ENCODE measurements at regions not wholly inside any gene's neighbourhood (a gene's known extent, or its start where the extent isn't known, plus 50 kb on each side); places are given as distances from the start of the nearest gene placed in this dataset.

DNA sequence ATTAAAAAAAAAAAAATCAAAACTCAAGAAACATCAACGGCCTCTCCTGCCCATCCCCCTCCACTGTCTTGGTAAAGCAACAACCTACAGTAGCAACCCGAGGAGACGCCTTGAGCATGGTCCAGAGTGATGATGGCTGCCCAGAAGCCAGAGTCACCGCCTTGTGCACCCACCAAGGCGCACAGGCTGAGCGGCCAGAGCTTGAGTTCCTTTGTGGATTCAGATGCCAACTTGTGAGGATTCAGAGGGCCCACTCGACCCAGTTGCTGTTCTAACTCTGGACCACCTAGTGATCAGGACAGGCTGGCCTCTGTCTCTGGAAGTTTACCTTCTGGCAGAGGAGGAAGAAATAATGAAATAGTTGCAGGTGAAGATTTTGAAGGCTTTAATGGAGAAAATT is 105.0 kb downstream of the PDCL3 start:
- H3K36me3 Mint-ChIP-seq (ENCODE audit: low read depth) = no peaks in the 10 kb centered on the region
- no peaks in the 10 kb centered on the region for H3K9me3 Mint-ChIP-seq (ENCODE audit: low read depth)
- no peak for DNase-seq (ENCODE audit: low spot score)
- no peak overlapping the region for H3K4me3 Mint-ChIP-seq (ENCODE audit: unreplicated experiment)
- peaks cover 18% of the 10 kb centered on the region for H3K27me3 Mint-ChIP-seq (ENCODE audit: low read depth)
- H3K4me1 Mint-ChIP-seq (ENCODE audit: low read depth) = no peaks in the 10 kb centered on the region
- H3K27ac Mint-ChIP-seq (ENCODE audit: unreplicated experiment) = no peak overlapping the region
- TF ChIP-seq, protein P1, sequence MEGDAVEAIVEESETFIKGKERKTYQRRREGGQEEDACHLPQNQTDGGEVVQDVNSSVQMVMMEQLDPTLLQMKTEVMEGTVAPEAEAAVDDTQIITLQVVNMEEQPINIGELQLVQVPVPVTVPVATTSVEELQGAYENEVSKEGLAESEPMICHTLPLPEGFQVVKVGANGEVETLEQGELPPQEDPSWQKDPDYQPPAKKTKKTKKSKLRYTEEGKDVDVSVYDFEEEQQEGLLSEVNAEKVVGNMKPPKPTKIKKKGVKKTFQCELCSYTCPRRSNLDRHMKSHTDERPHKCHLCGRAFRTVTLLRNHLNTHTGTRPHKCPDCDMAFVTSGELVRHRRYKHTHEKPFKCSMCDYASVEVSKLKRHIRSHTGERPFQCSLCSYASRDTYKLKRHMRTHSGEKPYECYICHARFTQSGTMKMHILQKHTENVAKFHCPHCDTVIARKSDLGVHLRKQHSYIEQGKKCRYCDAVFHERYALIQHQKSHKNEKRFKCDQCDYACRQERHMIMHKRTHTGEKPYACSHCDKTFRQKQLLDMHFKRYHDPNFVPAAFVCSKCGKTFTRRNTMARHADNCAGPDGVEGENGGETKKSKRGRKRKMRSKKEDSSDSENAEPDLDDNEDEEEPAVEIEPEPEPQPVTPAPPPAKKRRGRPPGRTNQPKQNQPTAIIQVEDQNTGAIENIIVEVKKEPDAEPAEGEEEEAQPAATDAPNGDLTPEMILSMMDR (IDR thresholded peaks at IDR 0.05) = no peak

DNA sequence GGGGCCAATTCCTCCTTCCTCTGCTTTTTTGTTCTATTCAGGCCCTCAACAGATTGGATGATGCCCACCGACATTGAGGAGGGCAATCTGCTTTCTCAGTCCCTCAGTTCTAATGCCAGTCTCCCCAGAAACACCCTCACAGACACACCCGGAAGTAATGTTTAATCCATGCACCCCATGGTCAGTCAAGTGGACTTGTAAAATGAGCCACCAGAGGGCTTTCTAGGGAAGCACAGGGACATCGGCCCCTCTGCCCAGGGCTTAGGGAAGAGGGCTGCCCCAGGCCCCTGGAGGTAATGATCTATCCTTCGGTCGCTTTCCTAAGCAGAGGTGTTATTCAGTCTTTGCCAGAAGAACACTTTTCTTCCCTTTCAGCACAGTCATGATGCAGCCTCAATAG is 107.4 kb downstream of the PDCL3 start:
- Mint-ChIP-seq H3K36me3 (ENCODE audit: low read depth) (no peaks in the 10 kb centered on the region), H3K4me3 (ENCODE audit: unreplicated experiment) (no peak overlapping the region), H3K4me1 (ENCODE audit: low read depth) (no peaks in the 10 kb centered on the region), H3K27me3 (ENCODE audit: low read depth) (peaks cover 18% of the 10 kb centered on the region), H3K9me3 (ENCODE audit: low read depth) (no peaks in the 10 kb centered on the region), H3K27ac (ENCODE audit: unreplicated experiment) (no peak overlapping the region)
- TF ChIP-seq, protein P1 (IDR thresholded peaks at IDR 0.05) = peak; percentile 47
- no peak for DNase-seq (ENCODE audit: low spot score)

DNA sequence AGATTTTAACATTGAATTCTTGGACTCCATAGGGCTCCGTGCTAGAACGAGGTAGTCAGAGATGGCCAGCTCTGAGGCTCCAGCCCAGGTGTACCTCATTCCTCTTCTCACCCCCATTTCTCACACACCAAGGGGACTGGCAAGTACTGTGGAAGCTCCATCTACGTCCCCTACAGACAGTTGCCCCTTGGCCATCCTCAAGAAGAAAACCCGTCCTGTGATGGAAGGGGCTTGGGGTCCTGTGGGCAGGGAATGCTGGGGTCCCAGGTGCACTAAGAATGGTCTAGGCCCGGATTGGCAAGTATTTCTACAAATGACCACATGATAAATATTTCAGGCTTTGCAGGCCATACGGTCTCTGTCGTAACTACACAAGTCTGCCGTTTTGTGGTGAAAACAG is 110.3 kb downstream of the PDCL3 start:
- no peak overlapping the region for H3K4me3 Mint-ChIP-seq (ENCODE audit: unreplicated experiment)
- H3K4me1 Mint-ChIP-seq (ENCODE audit: low read depth) = no peaks in the 10 kb centered on the region
- DNase-seq (ENCODE audit: low spot score) = no peak
- TF ChIP-seq, protein P1 (IDR thresholded peaks at IDR 0.05) = no peak
- H3K27me3 Mint-ChIP-seq (ENCODE audit: low read depth) = peaks cover 18% of the 10 kb centered on the region
- no peak overlapping the region for H3K27ac Mint-ChIP-seq (ENCODE audit: unreplicated experiment)
- H3K36me3 Mint-ChIP-seq (ENCODE audit: low read depth) = no peaks in the 10 kb centered on the region
- no peaks in the 10 kb centered on the region for H3K9me3 Mint-ChIP-seq (ENCODE audit: low read depth)

DNA sequence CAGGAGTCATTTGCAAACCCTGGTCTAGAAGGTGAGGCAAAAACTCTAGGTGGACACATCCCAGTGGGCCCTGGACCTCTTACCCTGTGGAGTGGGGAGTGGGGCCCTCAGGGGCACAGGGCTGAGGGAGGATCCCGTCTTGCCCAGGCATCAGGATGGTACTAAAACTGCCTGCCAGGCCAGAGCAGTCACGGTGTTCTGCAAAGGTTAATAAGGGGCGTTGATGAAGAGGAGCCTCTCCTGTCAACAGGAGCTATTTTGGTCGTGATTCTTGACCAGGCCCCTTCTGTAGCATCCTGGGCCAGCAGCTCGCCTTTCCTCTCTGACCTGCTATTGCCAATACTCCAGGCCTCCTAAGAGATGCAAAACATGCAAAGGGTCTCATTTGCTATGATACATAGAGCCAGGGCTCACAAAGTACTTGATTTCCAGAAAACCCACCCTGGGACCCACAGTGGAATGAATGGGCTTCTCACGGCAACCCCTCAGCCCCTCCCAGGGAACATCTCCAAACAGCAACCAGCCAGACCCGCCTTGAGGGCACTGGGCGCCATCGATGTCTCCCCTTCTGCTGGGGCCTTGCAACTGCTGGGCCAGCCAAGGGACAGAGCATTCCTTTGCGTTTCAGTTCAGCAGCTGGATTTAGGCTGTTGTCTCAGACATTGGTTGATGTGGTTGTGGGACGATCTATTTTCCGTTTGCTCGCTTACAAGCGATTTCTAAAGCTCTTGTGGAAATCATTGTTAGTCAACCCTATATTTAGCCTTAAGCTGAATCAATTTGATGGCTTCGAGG is 111.1 kb downstream of the PDCL3 start:
- DNase-seq (ENCODE audit: low spot score) = no peak
- H3K36me3 Mint-ChIP-seq (ENCODE audit: low read depth) = no peaks in the 10 kb centered on the region
- no peak overlapping the region for H3K4me3 Mint-ChIP-seq (ENCODE audit: unreplicated experiment)
- H3K9me3 Mint-ChIP-seq (ENCODE audit: low read depth) = no peaks in the 10 kb centered on the region
- no peaks in the 10 kb centered on the region for H3K4me1 Mint-ChIP-seq (ENCODE audit: low read depth)
- TF ChIP-seq, protein P1 (IDR thresholded peaks at IDR 0.05) = no peak
- H3K27ac Mint-ChIP-seq (ENCODE audit: unreplicated experiment) = no peak overlapping the region
- H3K27me3 Mint-ChIP-seq (ENCODE audit: low read depth) = peaks cover 12% of the 10 kb centered on the region

DNA sequence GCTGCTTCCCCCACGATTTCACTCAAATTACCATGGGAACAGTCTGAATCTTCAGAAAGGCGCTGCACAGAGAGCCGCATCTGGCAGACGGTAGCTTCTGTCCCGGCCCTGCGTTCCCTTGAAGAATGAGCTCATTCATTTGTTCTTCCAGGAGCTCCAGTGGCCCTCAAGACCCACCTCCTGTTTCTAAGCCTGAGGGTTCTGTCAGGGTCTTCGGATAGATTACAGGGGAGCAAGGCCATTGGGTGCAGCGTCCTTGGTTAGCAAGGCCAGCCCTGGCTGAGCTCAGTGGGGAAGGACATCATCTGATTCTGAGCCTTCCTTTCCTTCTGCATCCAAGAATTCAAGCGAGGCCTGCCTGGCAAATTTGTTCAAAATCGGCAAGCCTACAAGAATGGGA is 111.9 kb downstream of the PDCL3 start:
- TF ChIP-seq, protein P1 (IDR thresholded peaks at IDR 0.05) = no peak
- H3K27me3 Mint-ChIP-seq (ENCODE audit: low read depth) = peaks cover 6% of the 10 kb centered on the region
- no peak overlapping the region for H3K4me3 Mint-ChIP-seq (ENCODE audit: unreplicated experiment)
- H3K4me1 Mint-ChIP-seq (ENCODE audit: low read depth) = no peaks in the 10 kb centered on the region
- H3K9me3 Mint-ChIP-seq (ENCODE audit: low read depth) = no peaks in the 10 kb centered on the region
- no peak overlapping the region for H3K27ac Mint-ChIP-seq (ENCODE audit: unreplicated experiment)
- H3K36me3 Mint-ChIP-seq (ENCODE audit: low read depth) = no peaks in the 10 kb centered on the region
- no peak for DNase-seq (ENCODE audit: low spot score)
